GM12872 (cell line): ENCODE measurements at regions not wholly inside any gene's neighbourhood (a gene's known extent, or its start where the extent isn't known, plus 50 kb on each side); places are given as distances from the start of the nearest gene placed in this dataset.

Experiments
- TF ChIP-seq, protein P1 (sequence below): IDR thresholded peaks from 3 replicates; pipeline ENCODE4 v1.5.1; 2011; ENCODE audit warnings: low read depth, mild to moderate bottlenecking, low read length, moderate library complexity; ENCODE audit not compliant: insufficient read depth

DNA sequence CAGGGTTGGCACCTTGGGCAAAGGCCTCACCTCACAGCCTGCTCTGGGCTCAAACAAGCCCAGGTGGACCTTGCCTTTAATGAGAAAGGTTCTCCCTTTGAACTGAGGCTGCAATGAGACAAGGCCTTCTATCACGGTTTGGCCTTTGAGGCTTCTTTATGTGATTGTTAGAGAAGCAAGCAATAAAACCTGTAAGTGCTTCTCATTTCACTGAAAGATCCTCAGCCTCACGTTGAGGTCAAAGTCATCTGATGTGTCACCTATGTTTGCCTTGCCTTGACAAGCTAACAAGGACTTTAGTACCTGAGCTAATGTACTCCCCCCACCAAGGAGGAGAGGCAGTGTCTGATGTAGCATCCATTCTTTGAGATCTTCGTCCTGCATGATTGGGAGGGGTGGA, 155.9 kb upstream of the RBM19 start:
- TF ChIP-seq, protein P1, sequence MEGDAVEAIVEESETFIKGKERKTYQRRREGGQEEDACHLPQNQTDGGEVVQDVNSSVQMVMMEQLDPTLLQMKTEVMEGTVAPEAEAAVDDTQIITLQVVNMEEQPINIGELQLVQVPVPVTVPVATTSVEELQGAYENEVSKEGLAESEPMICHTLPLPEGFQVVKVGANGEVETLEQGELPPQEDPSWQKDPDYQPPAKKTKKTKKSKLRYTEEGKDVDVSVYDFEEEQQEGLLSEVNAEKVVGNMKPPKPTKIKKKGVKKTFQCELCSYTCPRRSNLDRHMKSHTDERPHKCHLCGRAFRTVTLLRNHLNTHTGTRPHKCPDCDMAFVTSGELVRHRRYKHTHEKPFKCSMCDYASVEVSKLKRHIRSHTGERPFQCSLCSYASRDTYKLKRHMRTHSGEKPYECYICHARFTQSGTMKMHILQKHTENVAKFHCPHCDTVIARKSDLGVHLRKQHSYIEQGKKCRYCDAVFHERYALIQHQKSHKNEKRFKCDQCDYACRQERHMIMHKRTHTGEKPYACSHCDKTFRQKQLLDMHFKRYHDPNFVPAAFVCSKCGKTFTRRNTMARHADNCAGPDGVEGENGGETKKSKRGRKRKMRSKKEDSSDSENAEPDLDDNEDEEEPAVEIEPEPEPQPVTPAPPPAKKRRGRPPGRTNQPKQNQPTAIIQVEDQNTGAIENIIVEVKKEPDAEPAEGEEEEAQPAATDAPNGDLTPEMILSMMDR, result no peak

DNA sequence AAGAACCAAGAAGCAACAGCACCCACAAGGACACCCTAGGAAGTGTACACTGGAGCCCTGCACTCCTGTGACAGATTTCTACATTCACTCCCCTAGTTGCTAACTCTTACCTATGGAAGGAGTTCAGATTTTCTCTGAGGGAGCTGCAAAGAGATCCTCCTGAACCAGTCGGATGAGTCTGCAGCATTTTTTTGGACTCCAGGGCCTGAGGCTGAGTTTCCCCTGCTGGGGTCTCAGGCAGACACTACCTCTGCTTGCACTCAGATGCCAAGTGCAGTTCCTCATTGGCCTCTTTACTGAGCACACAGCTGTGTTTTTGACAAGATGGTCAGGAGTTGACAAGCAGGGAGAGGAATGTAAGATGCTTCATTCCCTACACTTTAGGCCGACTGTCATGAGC, 153.2 kb upstream of the RBM19 start:
- TF ChIP-seq, protein P1, result no peak

DNA sequence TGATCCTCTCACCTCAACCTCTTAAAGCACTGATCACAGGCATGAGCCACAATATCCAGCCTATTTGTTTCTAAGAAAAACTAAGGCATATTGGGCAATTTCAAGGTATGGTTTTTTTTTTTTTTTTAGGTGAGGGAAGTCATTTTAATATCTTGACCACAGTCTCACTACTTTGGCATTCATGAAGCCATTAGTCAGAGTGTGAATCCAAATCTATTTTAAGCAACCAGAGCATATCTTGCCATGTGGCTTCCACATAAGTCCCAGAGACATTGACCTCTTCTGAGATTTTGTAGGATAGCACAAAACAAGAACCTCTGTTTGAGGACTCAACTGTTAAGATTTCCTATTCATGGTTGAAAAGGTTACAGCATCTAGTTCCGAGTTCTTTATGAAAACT, 130.3 kb upstream of the RBM19 start:
- TF ChIP-seq, protein P1, result no peak

DNA sequence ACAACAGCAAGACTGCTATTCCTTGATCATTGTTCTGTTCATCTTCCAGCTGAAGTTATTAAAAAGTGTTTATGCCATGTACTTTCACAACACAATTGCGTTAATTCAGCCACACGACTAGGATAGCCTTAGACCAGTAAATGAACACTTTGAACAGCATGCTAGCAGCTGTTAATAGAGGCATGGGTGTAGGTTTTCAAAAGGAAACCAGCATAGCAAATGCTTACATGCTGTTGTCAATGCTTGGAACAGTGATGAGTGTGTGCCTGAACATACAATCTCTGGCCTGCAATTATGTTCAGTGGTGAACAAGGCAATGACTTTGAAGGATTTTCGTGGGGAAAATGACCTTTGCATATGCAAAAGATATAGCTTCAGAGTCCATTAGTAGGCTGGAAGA, 127.4 kb upstream of the RBM19 start:
- TF ChIP-seq, protein P1, result no peak

DNA sequence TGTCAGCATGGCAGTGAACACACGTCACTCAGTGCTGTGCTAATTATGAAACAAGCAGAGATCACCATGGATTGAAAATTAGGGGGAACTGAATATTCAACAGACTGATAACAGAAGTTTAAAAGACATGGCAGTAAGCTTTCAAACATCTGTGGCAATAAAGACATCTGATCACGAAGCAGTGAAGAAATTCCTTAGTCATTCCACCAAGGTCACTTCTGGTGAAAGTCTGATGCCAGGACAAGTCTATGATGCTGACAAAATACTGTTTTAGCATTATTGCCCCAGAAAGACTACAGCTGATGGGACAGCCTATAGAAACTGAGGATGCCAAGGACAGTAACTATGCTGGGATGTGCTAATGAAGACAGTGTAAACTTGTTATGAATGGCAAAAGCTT, 126.9 kb upstream of the RBM19 start:
- TF ChIP-seq, protein P1, result no peak

DNA sequence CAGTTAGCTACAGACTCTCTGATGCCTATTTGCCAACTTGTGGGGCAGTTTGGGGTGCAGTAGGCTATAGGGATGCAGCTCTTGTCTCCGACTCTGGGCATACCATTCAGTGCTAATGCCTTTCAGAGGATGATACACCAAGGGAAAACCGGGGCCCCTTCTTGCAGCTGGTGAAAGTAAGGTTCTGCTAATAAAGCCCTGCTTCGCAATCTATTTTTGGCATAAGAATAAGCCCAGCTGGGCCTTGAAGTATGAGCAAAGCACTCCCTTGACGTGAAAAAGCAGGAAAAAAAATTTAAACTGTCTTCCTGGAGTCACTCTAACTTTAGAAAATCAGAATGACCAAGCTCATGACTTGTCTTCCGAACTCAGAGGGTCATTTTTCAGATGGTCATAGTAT, 124.1 kb upstream of the RBM19 start:
- TF ChIP-seq, protein P1, result no peak

DNA sequence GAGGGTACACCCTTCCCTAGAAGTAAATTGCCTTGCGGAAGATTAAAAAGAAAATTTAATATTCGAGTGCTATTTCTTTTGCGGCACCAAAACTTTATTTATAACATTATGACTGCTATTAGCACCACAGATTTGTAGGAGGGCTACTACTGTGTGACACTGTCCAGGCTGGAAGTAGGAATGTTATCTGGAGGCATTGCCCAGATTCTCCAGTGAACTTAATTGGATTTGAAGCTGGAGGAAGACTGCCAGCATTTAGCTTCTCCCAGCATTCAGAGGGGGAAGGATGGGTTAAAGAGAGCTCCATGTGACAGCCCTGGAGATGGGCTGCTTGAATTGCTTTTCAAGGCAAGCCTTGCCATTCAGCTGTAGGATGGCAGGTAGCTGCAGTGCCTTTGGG, 107.0 kb upstream of the RBM19 start:
- TF ChIP-seq, protein P1, result no peak

DNA sequence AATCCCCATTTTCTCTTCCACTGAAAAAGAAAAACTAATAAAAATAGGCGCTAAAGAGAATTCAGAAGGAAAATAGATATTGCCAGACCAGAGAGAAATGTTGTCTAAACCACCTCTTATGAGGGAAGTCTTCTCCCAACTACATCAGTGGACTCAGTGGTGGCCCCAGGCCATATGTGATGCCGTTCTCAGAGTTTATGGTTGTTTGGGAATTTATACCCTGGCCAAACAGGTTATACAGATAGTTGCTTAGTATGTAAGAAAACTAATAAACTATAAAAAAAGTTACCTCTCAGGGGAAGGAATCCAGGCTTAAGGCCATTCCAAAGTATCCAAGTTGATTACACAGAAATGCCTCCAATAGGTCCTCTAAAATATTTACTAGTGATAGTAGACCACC, 103.4 kb upstream of the RBM19 start:
- TF ChIP-seq, protein P1, result no peak
